ENCODE measurements at regions not wholly inside any gene's neighbourhood (a gene's known extent, or its start where the extent isn't known, plus 50 kb on each side); places are given as distances from the start of the nearest gene placed in this dataset.

- no peak for DNase-seq
These were observed 726.3 kb downstream of the RAPGEF2 start for GRCh38 chr4:159829184-159829583.

DNA sequence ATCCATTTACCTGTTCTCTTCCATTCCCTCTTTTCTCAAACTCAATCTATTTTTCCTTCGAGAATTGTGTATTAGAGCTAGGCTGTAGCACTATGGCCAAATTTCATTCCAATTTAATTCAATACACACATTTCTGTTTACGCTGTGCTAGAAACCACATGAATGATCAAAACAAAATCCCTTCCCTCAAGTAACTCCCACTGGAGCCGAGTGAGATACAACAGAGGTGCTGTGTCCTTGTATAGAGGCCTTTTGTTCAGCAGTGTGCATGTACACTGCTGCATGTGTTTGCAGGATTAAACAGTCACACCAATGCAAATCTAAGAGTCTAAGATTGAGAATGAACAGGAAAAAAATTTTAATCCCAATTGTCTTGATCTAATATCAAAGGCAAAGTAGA lies 734.2 kb downstream of the RAPGEF2 start:
- H3K27ac Mint-ChIP-seq: no peak overlapping the region
- H3K9me3 Mint-ChIP-seq: peaks cover 35% of the 10 kb centered on the region
- H3K4me3 Mint-ChIP-seq: no peak overlapping the region
- H3K36me3 Mint-ChIP-seq (ENCODE audit: low read depth): 0 out of 2 replicates have a peak, but pooled peaks cover 3% of the 10 kb centered on the region
- H3K4me1 Mint-ChIP-seq (ENCODE audit: low read depth): no peaks in the 10 kb centered on the region
- no peak for TF ChIP-seq CTCF (IDR thresholded peaks at IDR 0.05)
- H3K27me3 Mint-ChIP-seq (ENCODE audit: insufficient read depth): peaks cover 2% of the 10 kb centered on the region; the same call in 1 of the 2 replicates
- no peak for DNase-seq

More at GRCh38 chr4:159829184-159829583, 726.3 kb downstream of the RAPGEF2 start:
- Mint-ChIP-seq H3K9me3 (peaks cover 41% of the 10 kb centered on the region), H3K27ac (no peak overlapping the region), H3K36me3 (ENCODE audit: low read depth) (no peaks in the 10 kb centered on the region), H3K27me3 (ENCODE audit: insufficient read depth) (peaks cover 2% of the 10 kb centered on the region; the same call in 1 of the 2 replicates), H3K4me3 (no peak overlapping the region), H3K4me1 (ENCODE audit: low read depth) (no peaks in the 10 kb centered on the region)
- no peak for TF ChIP-seq CTCF (IDR thresholded peaks at IDR 0.05)

- Mint-ChIP-seq H3K27me3 (ENCODE audit: insufficient read depth) (no peaks in the 10 kb centered on the region), H3K4me3 (no peak overlapping the region), H3K27ac (no peak overlapping the region), H3K36me3 (ENCODE audit: low read depth) (no peaks in the 10 kb centered on the region), H3K9me3 (peaks cover 32% of the 10 kb centered on the region), H3K4me1 (ENCODE audit: low read depth) (no peaks in the 10 kb centered on the region)
- no peak for DNase-seq
- TF ChIP-seq CTCF (IDR thresholded peaks at IDR 0.05): no peak
These were observed 752.9 kb downstream of the RAPGEF2 start for GRCh38 chr4:159855731-159856130.

DNA sequence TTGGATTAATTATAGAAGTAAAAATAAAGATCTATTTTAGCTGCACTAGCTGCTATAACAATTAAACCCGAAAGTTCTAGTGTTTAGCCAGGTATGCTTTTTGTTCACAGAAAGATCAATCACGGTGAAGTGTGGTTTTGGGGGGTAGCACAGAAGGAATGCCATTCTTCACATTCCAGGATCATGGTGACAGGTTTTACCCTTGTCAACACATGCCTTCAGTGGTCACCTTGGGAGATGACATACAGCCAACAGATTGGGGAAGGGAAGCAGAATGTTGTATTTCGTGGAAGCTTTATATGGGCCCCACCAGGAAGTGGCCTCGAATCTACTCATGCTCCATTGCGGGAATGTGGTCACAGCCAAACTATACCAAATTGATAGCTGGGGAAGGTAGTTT lies 753.6 kb downstream of the RAPGEF2 start:
- DNase-seq: no peak
- no peaks in the 10 kb centered on the region for H3K27me3 Mint-ChIP-seq (ENCODE audit: insufficient read depth)
- no peaks in the 10 kb centered on the region for H3K36me3 Mint-ChIP-seq (ENCODE audit: low read depth)

GRCh38 chr4:159859656-159860148 lies 756.8 kb downstream of the RAPGEF2 start:
- no peak for TF ChIP-seq CTCF (IDR thresholded peaks at IDR 0.05)
- no peak overlapping the region for H3K4me3 Mint-ChIP-seq
- no peaks in the 10 kb centered on the region for H3K27me3 Mint-ChIP-seq (ENCODE audit: insufficient read depth)
- no peak for DNase-seq
- no peaks in the 10 kb centered on the region for H3K4me1 Mint-ChIP-seq (ENCODE audit: low read depth)
- peaks cover 17% of the 10 kb centered on the region for H3K9me3 Mint-ChIP-seq
- H3K36me3 Mint-ChIP-seq (ENCODE audit: low read depth): no peaks in the 10 kb centered on the region
- H3K27ac Mint-ChIP-seq: no peak overlapping the region

More for the DNA sequence above, 753.6 kb downstream of the RAPGEF2 start:
- no peak for TF ChIP-seq CTCF (IDR thresholded peaks at IDR 0.05)
- no peak overlapping the region for H3K27ac Mint-ChIP-seq
- peaks cover 31% of the 10 kb centered on the region for H3K9me3 Mint-ChIP-seq
- no peaks in the 10 kb centered on the region for H3K4me1 Mint-ChIP-seq (ENCODE audit: low read depth)
- no peak overlapping the region for H3K4me3 Mint-ChIP-seq

GRCh38 chr4:159860945-159861344 lies 758.1 kb downstream of the RAPGEF2 start:
- peaks cover 17% of the 10 kb centered on the region for H3K9me3 Mint-ChIP-seq

More at GRCh38 chr4:159860945-159861344, 758.1 kb downstream of the RAPGEF2 start:
- H3K27ac Mint-ChIP-seq: no peak overlapping the region
- no peaks in the 10 kb centered on the region for H3K27me3 Mint-ChIP-seq (ENCODE audit: insufficient read depth)
- no peaks in the 10 kb centered on the region for H3K36me3 Mint-ChIP-seq (ENCODE audit: low read depth)
- no peak for DNase-seq
- H3K4me1 Mint-ChIP-seq (ENCODE audit: low read depth): no peaks in the 10 kb centered on the region
- H3K4me3 Mint-ChIP-seq: no peak overlapping the region
- no peak for TF ChIP-seq CTCF (IDR thresholded peaks at IDR 0.05)
